Activated CD8-positive, alpha-beta memory T cell treated with anti-CD3 and anti-CD28 coated beads for 24 hours (primary cell): ENCODE measurements at regions not wholly inside any gene's neighbourhood (a gene's known extent, or its start where the extent isn't known, plus 50 kb on each side); places are given as distances from the start of the nearest gene placed in this dataset.

Experiments
- DNase-seq: peaks from one replicate; pipeline ENCODE4 v3.0.0-alpha.2; 2020

DNA sequence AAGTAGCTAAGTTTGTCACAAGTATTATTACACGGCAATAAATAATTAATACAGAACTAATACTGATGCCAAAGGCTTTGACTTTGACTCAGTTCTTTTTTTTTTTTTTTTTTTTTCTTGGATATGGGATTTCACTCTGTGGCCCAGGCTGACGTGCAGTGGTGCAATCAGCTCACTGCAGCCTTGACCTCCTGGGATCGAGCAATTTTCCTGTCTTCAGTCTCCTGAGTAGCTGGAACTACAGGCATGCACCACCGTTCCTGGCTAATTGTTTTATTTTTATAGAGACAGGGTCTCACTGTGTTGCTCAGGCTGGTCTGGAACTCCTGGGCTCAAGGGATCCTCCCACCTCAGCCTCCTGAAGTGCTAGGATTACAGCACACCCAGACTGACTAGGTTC lies 284.5 kb downstream of the SS18 start:
- DNase-seq: no peak

DNA sequence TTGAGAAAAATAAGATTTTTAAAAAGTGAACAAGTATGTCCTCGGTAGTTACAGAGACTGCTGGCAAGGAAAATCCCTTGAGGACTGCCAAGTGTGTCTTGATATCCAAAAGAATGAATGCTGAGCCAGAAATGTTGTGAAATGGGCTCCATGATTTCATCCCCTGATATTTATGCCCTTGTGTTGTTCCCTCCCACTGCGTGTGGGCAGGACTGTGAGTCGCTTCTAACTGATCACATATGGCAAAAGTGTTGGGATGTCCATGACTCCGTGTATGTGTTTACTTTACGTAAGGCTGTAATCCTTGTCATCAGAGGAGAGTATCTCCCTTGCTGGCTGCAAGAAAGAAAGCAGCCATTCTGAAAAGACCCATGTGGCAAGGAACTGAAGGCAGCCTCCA lies 285.1 kb downstream of the SS18 start:
- DNase-seq: no peak

DNA sequence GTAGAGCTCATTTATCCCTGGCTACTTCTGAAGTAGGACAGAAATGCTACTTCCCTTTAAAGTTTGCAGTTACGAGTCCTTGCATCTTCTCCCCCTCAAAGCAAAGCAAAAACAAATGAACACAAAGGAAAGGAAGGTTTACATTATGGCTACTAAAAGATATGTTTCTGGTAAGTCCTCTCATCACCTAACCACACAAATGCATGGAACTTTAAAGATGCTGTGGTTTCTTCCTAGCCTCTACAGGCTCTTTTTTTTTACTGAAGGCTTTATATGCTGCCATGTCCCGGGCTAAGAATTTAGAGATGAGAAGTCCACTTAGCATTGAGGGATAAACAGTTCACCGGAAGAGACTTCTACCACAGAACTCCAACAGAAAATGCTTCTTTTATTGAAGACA lies 291.2 kb downstream of the SS18 start:
- DNase-seq: no peak

- DNase-seq: no peak
Observed at GRCh38 chr18:25798046-25798445, 292.4 kb downstream of the SS18 start.

GRCh38 chr18:25795213-25795612 lies 295.2 kb downstream of the SS18 start:
- no peak for DNase-seq

GRCh38 chr18:25787276-25787675 lies 303.1 kb downstream of the SS18 start:
- DNase-seq: no peak

- no peak for DNase-seq
Observed at GRCh38 chr18:25786758-25787157, 303.7 kb downstream of the SS18 start.

GRCh38 chr18:25780105-25780504 lies 310.3 kb downstream of the SS18 start:
- DNase-seq: no peak

DNA sequence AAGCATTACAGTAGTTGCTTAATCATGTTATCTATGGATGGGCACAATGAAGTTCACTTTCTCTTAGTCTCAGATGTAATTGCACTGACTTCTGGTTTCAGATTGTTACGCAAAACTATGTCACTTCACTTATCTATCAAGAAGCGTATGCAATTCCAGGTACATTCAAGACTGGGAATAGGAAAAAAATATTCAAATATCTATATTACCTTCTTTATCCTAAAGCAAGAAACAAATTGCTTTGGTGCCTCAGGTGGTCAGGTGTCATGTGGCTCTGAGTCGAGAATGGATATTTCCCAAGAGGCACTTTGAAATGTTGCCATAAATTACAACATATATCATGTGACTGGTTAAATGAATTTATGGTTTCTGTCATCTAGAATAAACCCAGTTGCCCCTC lies 318.6 kb downstream of the SS18 start:
- DNase-seq: no peak

GRCh38 chr18:25764777-25765176 lies 325.6 kb downstream of the SS18 start:
- DNase-seq: no peak

DNA sequence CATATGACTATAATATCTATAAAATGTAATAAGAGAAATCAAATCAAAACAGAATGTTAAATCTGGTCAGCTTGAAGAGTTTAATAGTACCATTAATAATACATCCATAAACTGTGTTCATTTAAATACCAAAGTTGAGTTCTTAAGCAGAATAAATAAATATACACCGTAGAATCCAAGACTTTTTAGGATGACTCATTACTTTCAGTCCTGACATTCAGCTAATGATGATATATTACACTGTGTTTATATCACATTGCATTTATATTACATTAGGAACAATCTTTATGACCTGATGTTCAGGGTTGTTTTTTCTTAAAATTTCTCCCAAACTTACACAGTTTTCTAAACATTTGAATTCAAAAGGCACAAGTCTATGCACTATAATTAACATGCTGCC lies 331.3 kb downstream of the SS18 start:
- no peak for DNase-seq

GRCh38 chr18:25743646-25744151 lies 346.7 kb downstream of the SS18 start:
- no peak for DNase-seq

DNA sequence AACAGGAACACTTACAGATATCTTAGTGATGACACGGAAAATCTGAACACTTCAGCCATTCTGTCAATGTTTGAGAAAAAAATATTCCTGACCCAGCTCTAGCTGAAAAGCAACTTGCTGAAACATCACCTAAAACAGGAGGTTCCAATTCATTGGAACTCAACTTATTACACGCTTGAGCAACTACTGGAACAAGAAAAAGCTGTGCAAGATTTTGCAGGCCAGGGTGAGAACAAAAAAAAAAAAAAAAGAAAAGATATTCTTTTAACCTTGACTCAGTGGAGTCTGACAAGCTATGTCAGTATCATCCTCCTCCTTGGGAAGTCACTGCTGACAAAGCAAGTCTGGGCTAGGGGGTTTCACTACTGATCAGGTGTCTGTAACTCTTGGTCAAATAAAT lies 351.0 kb downstream of the SS18 start:
- DNase-seq: no peak

DNA sequence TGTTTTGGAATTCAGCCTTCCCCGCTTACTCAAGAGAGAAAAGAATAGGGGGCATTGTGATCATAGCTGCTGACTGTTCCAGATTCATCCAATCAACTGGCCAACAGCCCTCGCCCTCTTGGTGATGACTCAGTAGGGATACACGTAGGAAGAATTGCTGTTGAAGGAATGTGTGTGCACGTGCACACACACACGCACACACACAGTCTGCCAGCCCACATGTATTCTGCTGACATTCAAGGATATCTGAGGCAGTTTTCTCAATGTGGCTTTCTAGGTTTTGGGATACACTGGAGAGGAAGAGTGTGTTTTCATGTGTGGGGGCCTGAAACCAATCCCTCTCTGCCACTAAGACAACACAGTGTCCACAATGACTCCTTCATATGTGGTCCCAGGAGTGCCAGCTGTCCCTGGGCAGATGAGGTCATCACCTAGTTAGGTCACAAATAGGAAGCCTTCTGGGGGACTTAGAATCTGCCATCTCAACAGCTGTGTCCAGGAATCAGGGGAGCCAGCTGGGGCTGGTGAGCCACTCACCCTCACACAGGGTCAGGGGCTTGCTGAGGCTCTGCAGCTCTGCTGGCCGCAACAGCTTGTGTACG lies 352.6 kb downstream of the SS18 start:
- no peak for DNase-seq

DNA sequence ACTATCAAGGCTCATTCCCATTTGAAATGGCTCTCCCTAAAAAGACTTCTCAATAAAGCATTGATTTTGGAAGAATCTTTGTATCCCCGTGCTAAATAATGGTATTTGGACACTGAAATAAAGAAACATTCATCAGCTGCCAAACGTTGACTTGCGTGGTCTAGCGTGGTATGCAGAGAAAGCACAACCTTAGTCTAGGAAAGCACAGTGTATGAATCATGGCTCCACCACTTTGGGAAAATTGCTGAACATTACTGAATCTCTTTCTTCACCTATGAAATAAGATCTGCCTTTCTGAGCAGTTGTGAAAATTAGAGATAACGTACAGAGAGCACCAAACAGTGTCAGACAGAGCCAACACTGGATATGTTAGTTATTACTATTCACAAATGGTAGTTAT lies 353.9 kb downstream of the SS18 start:
- DNase-seq: no peak

GRCh38 chr18:25735459-25735858 lies 355.0 kb downstream of the SS18 start:
- no peak for DNase-seq

- no peak for DNase-seq
Observed at GRCh38 chr18:25734336-25734735, 356.1 kb downstream of the SS18 start.

GRCh38 chr18:25732862-25733261 lies 357.6 kb downstream of the SS18 start:
- DNase-seq: no peak

DNA sequence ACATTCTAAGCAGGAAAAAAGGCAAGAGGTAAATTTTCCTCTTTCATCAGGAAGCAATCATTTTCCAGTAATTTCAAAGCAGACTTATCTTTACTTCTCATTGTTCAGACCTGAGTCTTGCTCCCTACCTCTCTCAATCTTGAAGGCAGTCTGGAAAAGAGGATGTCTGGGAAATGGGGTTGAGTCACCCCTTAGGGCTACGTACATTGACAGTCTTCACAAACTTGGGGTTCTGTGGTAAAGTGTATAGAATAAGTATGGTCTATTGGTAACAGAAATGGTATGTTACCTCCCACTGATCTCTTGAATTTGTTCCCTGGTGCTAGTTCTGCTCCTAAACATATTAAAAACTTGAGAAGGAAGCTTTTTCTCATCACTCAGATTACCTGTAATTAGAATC lies 361.3 kb downstream of the SS18 start:
- no peak for DNase-seq

DNA sequence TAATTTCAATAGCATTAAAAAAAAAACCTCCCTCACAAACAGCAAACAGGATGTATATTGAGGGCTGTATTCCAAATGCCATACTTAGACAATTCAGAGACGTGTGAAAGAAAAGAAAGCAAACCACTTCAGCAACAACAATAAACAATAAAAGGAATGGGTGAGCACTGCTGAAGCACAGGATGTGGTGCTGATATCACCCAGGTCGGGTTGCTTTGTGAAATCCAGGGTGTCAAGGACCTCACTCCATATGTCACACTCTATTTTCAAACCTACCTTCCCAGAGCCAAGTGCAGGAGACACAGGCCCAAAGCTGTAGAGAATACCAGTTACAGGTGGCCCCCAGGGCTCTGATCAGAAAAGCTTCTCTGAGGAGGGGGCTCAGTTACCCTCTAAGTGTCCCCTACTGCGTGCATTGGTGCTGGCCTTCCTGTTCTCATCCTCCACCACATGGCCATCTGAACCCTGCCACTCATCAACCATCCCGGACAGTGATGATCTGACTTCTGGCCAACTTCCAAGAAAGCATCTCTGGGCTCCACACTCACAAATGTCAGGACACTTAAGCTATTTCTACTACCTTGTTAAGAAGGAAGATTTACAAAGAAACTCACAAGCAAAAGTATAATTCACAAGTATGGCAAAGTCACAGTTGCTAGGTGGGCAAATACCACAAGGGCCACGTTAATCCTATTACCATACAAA lies 363.0 kb downstream of the SS18 start:
- no peak for DNase-seq

DNA sequence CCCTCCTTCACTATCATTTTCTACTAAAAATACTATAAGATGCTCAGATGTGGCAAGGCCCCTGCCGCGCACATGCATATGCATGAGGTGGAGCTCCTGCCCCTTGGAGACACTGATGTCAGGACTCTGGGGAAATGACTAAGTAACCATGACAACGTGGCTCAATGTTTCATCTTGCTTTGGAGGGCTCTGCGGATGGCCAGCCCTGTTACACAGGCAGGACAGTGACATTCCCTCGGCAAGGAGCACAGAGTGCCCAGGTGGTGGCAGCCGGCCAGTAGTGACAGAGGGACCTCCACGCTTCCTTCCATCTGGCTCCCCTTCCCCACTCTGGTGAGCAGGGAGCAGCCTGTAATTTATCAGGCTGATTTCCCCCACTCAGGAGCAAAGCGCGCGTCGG lies 364.1 kb downstream of the SS18 start:
- DNase-seq: no peak

DNA sequence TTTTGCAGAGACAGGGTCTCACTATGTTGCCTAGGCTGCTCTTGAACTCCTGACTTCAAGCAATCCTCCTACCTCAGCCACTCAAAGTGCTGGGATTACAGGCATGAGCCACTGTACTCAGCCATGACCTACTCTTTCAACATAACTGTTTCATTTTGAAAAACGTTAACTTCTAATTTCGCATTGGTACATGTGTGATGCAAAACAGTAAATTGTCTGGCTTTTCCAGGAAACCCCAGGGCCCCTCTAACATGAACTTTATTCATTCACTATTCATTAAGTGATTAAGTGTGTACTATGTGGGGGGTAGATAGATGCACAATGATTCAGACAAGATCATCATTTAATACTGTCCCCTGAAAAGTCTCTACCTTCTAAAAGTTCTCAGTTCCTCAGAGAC lies 364.9 kb downstream of the SS18 start:
- DNase-seq: no peak

DNA sequence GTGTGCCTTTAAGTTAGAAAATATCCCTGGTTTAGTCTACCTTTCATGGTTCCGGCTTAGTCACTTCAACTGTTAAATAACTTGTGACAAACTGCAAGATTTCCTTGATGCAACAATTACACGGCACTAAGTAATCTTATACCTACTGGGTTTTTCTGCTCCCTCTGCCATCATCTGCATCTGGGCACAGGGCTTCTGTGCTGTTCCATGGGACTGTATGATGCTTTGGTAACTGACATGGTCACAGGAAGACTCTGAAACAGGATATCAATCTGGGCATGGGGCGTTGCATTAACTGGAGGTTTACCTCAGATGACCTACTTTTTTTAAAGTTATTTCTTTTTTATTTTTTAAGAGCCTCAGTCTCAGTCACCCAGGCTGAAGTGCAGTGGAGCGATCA lies 365.4 kb downstream of the SS18 start:
- no peak for DNase-seq

DNA sequence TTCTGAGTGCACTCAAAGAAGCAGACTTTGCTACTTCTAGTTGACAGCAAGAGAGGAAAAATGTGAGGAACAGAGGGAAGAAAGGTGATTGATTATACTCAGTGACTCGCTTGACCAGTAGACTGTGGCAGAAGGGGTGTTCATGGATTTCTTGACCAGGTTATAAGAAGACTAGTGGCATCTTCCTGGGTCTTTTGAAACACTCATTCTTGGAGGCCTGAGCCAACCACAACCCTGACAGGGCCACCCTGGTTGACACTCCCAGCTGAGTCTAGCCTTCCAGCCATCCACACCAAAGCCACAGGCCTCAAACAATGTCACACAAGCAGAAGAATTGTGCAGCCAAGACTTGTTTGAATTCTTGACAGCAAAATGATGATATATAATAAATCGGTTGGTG lies 366.3 kb downstream of the SS18 start:
- DNase-seq: no peak

DNA sequence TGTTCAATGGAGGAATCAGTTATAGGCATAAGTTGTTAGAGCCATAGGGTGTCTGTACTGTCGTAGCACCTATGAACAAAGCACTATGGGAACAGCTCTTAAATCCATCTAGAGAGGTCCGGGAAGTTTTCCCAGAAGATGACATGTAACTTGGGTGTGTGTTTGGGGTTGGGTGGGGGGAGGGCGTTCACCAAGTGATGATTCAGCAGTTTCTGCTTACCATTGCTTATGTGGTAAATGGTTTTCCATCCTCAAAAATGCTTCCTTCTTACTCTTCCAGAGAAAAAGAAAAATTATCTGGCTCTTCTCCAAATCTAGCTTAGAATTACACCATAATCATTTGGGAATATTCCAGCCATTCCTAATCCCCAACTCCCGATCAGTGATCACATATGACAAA lies 361.1 kb upstream of the ZNF521 start:
- DNase-seq: no peak
